ENCODE measurements at regions not wholly inside any gene's neighbourhood (a gene's known extent, or its start where the extent isn't known, plus 50 kb on each side); places are given as distances from the start of the nearest gene placed in this dataset.

DNA sequence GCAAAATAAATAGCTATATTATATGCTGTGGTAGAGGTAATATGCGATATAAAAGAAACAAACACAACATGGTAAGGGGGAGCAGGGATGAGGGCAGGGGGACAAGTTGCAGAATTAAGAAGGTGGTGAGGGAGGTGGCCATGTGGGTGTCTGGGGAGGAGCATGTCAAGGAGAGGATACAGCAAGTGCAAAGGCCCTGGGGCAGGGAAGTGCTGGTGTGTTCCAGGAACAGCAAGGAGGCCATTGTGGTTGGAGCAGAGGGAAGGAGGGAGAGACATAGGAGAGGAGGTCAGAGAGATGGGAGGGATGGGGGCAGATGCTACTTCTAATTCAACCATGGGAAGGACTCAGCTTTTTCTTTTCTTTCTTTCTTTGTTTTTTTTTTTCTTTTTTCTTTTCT is 161.2 kb upstream of the IGSF21 start:
- H2AK5ac ChIP-seq (ENCODE audit: low read depth, low read length) = no peak overlapping the region
- H3K4me3 ChIP-seq (ENCODE audit: low read length in 2 of 2) = no peak overlapping the region
- no peaks in the 10 kb centered on the region for H3K9me3 ChIP-seq (replicated peaks in 1 of 2; ENCODE audit: control insufficient read depth in 2 of 2, insufficient read depth in 1 of 2, low read depth in 1 of 2, low read length in 2 of 2)
- H2BK15ac ChIP-seq (ENCODE audit: low read length) = no peak overlapping the region
- H3K23ac ChIP-seq (ENCODE audit: low read depth, low read length, poor library complexity) = no peak overlapping the region
- no peak overlapping the region for H3K18ac ChIP-seq (ENCODE audit: low read length)
- no peak overlapping the region for H4K91ac ChIP-seq (ENCODE audit: low read depth, low read length, poor library complexity)
- H3K4me2 ChIP-seq (ENCODE audit: insufficient read depth, low read length, poor library complexity, severe bottlenecking) = no peak overlapping the region
- H3K4ac ChIP-seq (ENCODE audit: low read length) = no peak overlapping the region
- WGBS, 2 donors (ENCODE audit: extremely low coverage in 2 of 2, insufficient read length in 2 of 2, insufficient replicate concordance in 1 of 2) = no CpG with 5 or more reads among the region's 1 CpG
- H3K27me3 ChIP-seq (ENCODE audit: control insufficient read depth in 3 of 3, insufficient read depth in 3 of 3, low read depth in 1 of 3, low read length in 3 of 3) = no peaks in the 10 kb centered on the region
- H3K79me1 ChIP-seq (ENCODE audit: low read depth, low read length) = no peaks in the 10 kb centered on the region
- no peaks in the 10 kb centered on the region for H3K36me3 ChIP-seq (replicated peaks in 1 of 2; ENCODE audit: control insufficient read depth in 2 of 2, insufficient read depth in 2 of 2, low read length in 2 of 2)
- no peak overlapping the region for H2BK120ac ChIP-seq (ENCODE audit: low read depth, low read length)
- no peak overlapping the region for H4K8ac ChIP-seq (ENCODE audit: low read depth, low read length)
- H2AFZ ChIP-seq (ENCODE audit: low read length) = no peak overlapping the region
- H2BK12ac ChIP-seq (ENCODE audit: low read length) = no peak overlapping the region
- no peak overlapping the region for H3K9ac ChIP-seq (ENCODE audit: low read depth, low read length, poor library complexity)
- peaks cover 0 to 12% of the 10 kb centered on the region in 2 donors for H3K4me1 ChIP-seq (ENCODE audit: control insufficient read depth in 2 of 2, insufficient read depth in 1 of 2, low read depth in 1 of 2, low read length in 2 of 2)
- H3K14ac ChIP-seq (ENCODE audit: low read length) = no peak overlapping the region
- no peak overlapping the region for H3K27ac ChIP-seq (replicated peaks; ENCODE audit: low read length)
- no peak overlapping the region for H2BK5ac ChIP-seq (ENCODE audit: low read length)
- no peak for DNase-seq (ENCODE audit: low spot score)

- peaks cover 0 to 5% (median 0%) of the 10 kb centered on the region in 3 experiments for H3K27me3 ChIP-seq (ENCODE audit: control insufficient read depth in 3 of 3, insufficient read depth in 3 of 3, low read depth in 1 of 3, low read length in 3 of 3)
- H3K79me1 ChIP-seq (ENCODE audit: low read depth, low read length) = no peaks in the 10 kb centered on the region
- no peaks in the 10 kb centered on the region for H3K9me3 ChIP-seq (replicated peaks in 1 of 2; ENCODE audit: control insufficient read depth in 2 of 2, insufficient read depth in 1 of 2, low read depth in 1 of 2, low read length in 2 of 2)
- no peak overlapping the region for H2BK5ac ChIP-seq (ENCODE audit: low read length)
- H2AFZ ChIP-seq (ENCODE audit: low read length) = no peak overlapping the region
- no peak overlapping the region for H3K23ac ChIP-seq (ENCODE audit: low read depth, low read length, poor library complexity)
- no peak overlapping the region for H3K4me2 ChIP-seq (ENCODE audit: insufficient read depth, low read length, poor library complexity, severe bottlenecking)
- H2BK15ac ChIP-seq (ENCODE audit: low read length) = no peak overlapping the region
- no peak overlapping the region for H3K4me3 ChIP-seq (ENCODE audit: low read length in 2 of 2)
- H3K9ac ChIP-seq (ENCODE audit: low read depth, low read length, poor library complexity) = peak overlapping the region; percentile 22
- H3K14ac ChIP-seq (ENCODE audit: low read length) = no peak overlapping the region
- no peaks in the 10 kb centered on the region for H3K36me3 ChIP-seq (replicated peaks in 1 of 2; ENCODE audit: control insufficient read depth in 2 of 2, insufficient read depth in 2 of 2, low read length in 2 of 2)
- no CpG with 5 or more reads among the region's 9 CpGs for WGBS, 2 donors (ENCODE audit: extremely low coverage in 2 of 2, insufficient read length in 2 of 2, insufficient replicate concordance in 1 of 2)
- peaks cover 0 to 14% of the 10 kb centered on the region in 2 donors for H3K4me1 ChIP-seq (ENCODE audit: control insufficient read depth in 2 of 2, insufficient read depth in 1 of 2, low read depth in 1 of 2, low read length in 2 of 2)
- no peak overlapping the region for H2AK5ac ChIP-seq (ENCODE audit: low read depth, low read length)
- H2BK12ac ChIP-seq (ENCODE audit: low read length) = no peak overlapping the region
- DNase-seq (ENCODE audit: low spot score) = peak; percentile 30
- H2BK120ac ChIP-seq (ENCODE audit: low read depth, low read length) = no peak overlapping the region
- H3K4ac ChIP-seq (ENCODE audit: low read length) = no peak overlapping the region
- no peak overlapping the region for H4K91ac ChIP-seq (ENCODE audit: low read depth, low read length, poor library complexity)
- no peak overlapping the region for H3K27ac ChIP-seq (replicated peaks; ENCODE audit: low read length)
- no peak overlapping the region for H4K8ac ChIP-seq (ENCODE audit: low read depth, low read length)
- H3K18ac ChIP-seq (ENCODE audit: low read length) = peak overlapping the region; percentile 15
These were observed 159.0 kb upstream of the IGSF21 start for GRCh38 chr1:17948594-17948993.

- H3K79me1 ChIP-seq (ENCODE audit: low read depth, low read length) = no peaks in the 10 kb centered on the region
- H3K27me3 ChIP-seq (ENCODE audit: control insufficient read depth in 3 of 3, insufficient read depth in 3 of 3, low read depth in 1 of 3, low read length in 3 of 3) = peaks cover 0 to 5% (median 0%) of the 10 kb centered on the region in 3 experiments
- H2BK15ac ChIP-seq (ENCODE audit: low read length) = no peak overlapping the region
- H3K9me3 ChIP-seq (replicated peaks in 1 of 2; ENCODE audit: control insufficient read depth in 2 of 2, insufficient read depth in 1 of 2, low read depth in 1 of 2, low read length in 2 of 2) = no peaks in the 10 kb centered on the region
- no peak overlapping the region for H3K18ac ChIP-seq (ENCODE audit: low read length)
- H3K4me3 ChIP-seq (ENCODE audit: low read length in 2 of 2) = no peak overlapping the region
- WGBS, 2 donors (ENCODE audit: extremely low coverage in 2 of 2, insufficient read length in 2 of 2, insufficient replicate concordance in 1 of 2) = no CpG with 5 or more reads among the region's 8 CpGs
- no peak overlapping the region for H4K8ac ChIP-seq (ENCODE audit: low read depth, low read length)
- no peak overlapping the region for H2BK12ac ChIP-seq (ENCODE audit: low read length)
- no peak overlapping the region for H3K9ac ChIP-seq (ENCODE audit: low read depth, low read length, poor library complexity)
- H3K27ac ChIP-seq (replicated peaks; ENCODE audit: low read length) = no peak overlapping the region
- no peak overlapping the region for H3K4ac ChIP-seq (ENCODE audit: low read length)
- no peak for DNase-seq (ENCODE audit: low spot score)
- no peak overlapping the region for H3K4me2 ChIP-seq (ENCODE audit: insufficient read depth, low read length, poor library complexity, severe bottlenecking)
- no peak overlapping the region for H3K14ac ChIP-seq (ENCODE audit: low read length)
- H2AK5ac ChIP-seq (ENCODE audit: low read depth, low read length) = no peak overlapping the region
- no peak overlapping the region for H2BK120ac ChIP-seq (ENCODE audit: low read depth, low read length)
- no peak overlapping the region for H3K23ac ChIP-seq (ENCODE audit: low read depth, low read length, poor library complexity)
- H4K91ac ChIP-seq (ENCODE audit: low read depth, low read length, poor library complexity) = no peak overlapping the region
- no peaks in the 10 kb centered on the region for H3K36me3 ChIP-seq (replicated peaks in 1 of 2; ENCODE audit: control insufficient read depth in 2 of 2, insufficient read depth in 2 of 2, low read length in 2 of 2)
- H2BK5ac ChIP-seq (ENCODE audit: low read length) = no peak overlapping the region
- H3K4me1 ChIP-seq (ENCODE audit: control insufficient read depth in 2 of 2, insufficient read depth in 1 of 2, low read depth in 1 of 2, low read length in 2 of 2) = peaks cover 0 to 14% of the 10 kb centered on the region in 2 donors
- H2AFZ ChIP-seq (ENCODE audit: low read length) = no peak overlapping the region
These were observed 158.1 kb upstream of the IGSF21 start for GRCh38 chr1:17949511-17949910.

DNA sequence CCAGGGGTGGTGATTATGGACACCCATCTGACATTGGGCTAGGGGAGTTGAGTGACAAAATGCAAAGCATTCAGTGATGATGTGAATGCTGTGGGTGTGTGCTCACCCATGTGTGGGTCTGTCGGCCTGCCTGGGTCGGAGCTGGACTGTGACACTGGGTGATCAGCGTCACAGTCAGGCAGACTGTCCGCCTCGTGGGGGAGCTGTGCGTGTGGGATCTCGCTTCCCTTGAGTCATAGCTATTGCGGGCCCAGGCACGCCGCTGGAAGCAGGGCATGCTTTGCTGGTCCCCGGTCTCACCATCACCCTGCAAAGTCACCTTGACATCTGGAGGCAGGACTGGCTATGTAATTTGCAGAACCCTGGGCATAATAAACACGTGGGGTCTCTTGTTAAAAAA is 156.9 kb upstream of the IGSF21 start:
- Histone ChIP-seq H3K36me3 (replicated peaks in 1 of 2; ENCODE audit: control insufficient read depth in 2 of 2, insufficient read depth in 2 of 2, low read length in 2 of 2) (no peaks in the 10 kb centered on the region), H2BK15ac (ENCODE audit: low read length) (no peak overlapping the region), H2BK120ac (ENCODE audit: low read depth, low read length) (no peak overlapping the region), H2AK5ac (ENCODE audit: low read depth, low read length) (peak overlapping the region; percentile 18), H3K27me3 (ENCODE audit: control insufficient read depth in 3 of 3, insufficient read depth in 3 of 3, low read depth in 1 of 3, low read length in 3 of 3) (peaks cover 0 to 5% (median 0%) of the 10 kb centered on the region in 3 experiments), H2AFZ (ENCODE audit: low read length) (no peak overlapping the region), H3K4me1 (ENCODE audit: control insufficient read depth in 2 of 2, insufficient read depth in 1 of 2, low read depth in 1 of 2, low read length in 2 of 2) (peaks cover 0 to 14% of the 10 kb centered on the region in 2 donors), H3K18ac (ENCODE audit: low read length) (peak overlapping the region; percentile 46), H2BK5ac (ENCODE audit: low read length) (no peak overlapping the region), H2BK12ac (ENCODE audit: low read length) (no peak overlapping the region), H3K9me3 (replicated peaks in 1 of 2; ENCODE audit: control insufficient read depth in 2 of 2, insufficient read depth in 1 of 2, low read depth in 1 of 2, low read length in 2 of 2) (no peaks in the 10 kb centered on the region), H4K8ac (ENCODE audit: low read depth, low read length) (no peak overlapping the region), H3K4me2 (ENCODE audit: insufficient read depth, low read length, poor library complexity, severe bottlenecking) (no peak overlapping the region), H4K91ac (ENCODE audit: low read depth, low read length, poor library complexity) (no peak overlapping the region), H3K27ac (replicated peaks; ENCODE audit: low read length) (no peak overlapping the region), H3K79me1 (ENCODE audit: low read depth, low read length) (no peaks in the 10 kb centered on the region), H3K23ac (ENCODE audit: low read depth, low read length, poor library complexity) (peak overlapping the region; percentile 62), H3K9ac (ENCODE audit: low read depth, low read length, poor library complexity) (peak overlapping the region; percentile 46), H3K14ac (ENCODE audit: low read length) (no peak overlapping the region), H3K4me3 (ENCODE audit: low read length in 2 of 2) (no peak overlapping the region), H3K4ac (ENCODE audit: low read length) (no peak overlapping the region)
- WGBS, 2 donors (ENCODE audit: extremely low coverage in 2 of 2, insufficient read length in 2 of 2, insufficient replicate concordance in 1 of 2) = no CpG with 5 or more reads among the region's 12 CpGs
- no peak for DNase-seq (ENCODE audit: low spot score)
